Fibroblast of lung (primary cell): ENCODE measurements at regions not wholly inside any gene's neighbourhood (a gene's known extent, or its start where the extent isn't known, plus 50 kb on each side); places are given as distances from the start of the nearest gene placed in this dataset.

Source experiments
- EZH2 ChIP-seq: IDR thresholded peaks from 2 replicates; pipeline ENCODE4 v1.5.1; 2012; ENCODE audit warnings: low read length, control low read depth, mild to moderate bottlenecking; ENCODE audit errors: missing control alignments
- TF ChIP-seq, protein P1 (sequence below), 2 donors: IDR thresholded peaks in 1 of 2; conservative IDR thresholded peaks in 1 of 2; 1 replicate in 1 of 2; 2 replicates in 1 of 2; pipeline ENCODE4 v1.5.1; 2011 to 2012; ENCODE audit warnings: low read length in 2 of 2, control low read depth in 1 of 2, inconsistent platforms in 1 of 2, low read depth in 1 of 2, mild to moderate bottlenecking in 1 of 2

DNA sequence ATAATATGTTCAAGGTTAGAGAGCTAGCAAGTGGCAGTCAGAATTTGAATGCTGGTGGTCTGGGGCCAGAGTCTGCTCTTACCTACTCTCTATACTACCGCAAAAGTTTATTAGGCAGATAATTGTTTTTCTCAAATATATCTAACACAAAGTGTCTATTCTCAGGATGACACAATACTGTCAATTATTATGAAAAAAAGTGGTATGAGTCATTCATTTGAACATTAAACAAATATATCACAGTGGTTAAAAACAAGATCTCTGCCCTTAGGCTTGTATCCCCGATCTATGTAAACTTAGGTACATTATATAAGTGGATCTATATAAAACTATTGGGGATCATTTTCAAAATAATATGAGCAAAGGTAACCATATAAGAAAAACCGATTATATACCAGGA is 354.9 kb downstream of the CETN3 start:
- TF ChIP-seq, protein P1, sequence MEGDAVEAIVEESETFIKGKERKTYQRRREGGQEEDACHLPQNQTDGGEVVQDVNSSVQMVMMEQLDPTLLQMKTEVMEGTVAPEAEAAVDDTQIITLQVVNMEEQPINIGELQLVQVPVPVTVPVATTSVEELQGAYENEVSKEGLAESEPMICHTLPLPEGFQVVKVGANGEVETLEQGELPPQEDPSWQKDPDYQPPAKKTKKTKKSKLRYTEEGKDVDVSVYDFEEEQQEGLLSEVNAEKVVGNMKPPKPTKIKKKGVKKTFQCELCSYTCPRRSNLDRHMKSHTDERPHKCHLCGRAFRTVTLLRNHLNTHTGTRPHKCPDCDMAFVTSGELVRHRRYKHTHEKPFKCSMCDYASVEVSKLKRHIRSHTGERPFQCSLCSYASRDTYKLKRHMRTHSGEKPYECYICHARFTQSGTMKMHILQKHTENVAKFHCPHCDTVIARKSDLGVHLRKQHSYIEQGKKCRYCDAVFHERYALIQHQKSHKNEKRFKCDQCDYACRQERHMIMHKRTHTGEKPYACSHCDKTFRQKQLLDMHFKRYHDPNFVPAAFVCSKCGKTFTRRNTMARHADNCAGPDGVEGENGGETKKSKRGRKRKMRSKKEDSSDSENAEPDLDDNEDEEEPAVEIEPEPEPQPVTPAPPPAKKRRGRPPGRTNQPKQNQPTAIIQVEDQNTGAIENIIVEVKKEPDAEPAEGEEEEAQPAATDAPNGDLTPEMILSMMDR (conservative IDR thresholded peaks at IDR 0.05 in 1 of 2, IDR thresholded peaks at IDR 0.05 in 1 of 2; ENCODE audit: low read depth in 1 of 2, low read length in 2 of 2): no peak
- no peak for TF ChIP-seq EZH2
